Choroid plexus epithelial cell (primary cell): ENCODE measurements at regions not wholly inside any gene's neighbourhood (a gene's known extent, or its start where the extent isn't known, plus 50 kb on each side); places are given as distances from the start of the nearest gene placed in this dataset.

Experiments
- DNase-seq: peaks from one replicate; pipeline ENCODE4 v3.0.0-alpha.2; 2010; ENCODE audit warnings: low read depth
- H3K4me3 ChIP-seq: 2 replicates; pipeline ENCODE4 v1.5.1; 2011; ENCODE audit warnings: low read depth, mild to moderate bottlenecking, control low read depth, low read length, moderate library complexity
- TF ChIP-seq, protein P1 (sequence below): conservative IDR thresholded peaks from 2 replicates; pipeline ENCODE4 v1.5.1; 2011; ENCODE audit warnings: low read depth, mild to moderate bottlenecking, control low read depth, inconsistent platforms, low read length, moderate library complexity

- H3K4me3 ChIP-seq = no peak overlapping the region
- TF ChIP-seq, protein P1, sequence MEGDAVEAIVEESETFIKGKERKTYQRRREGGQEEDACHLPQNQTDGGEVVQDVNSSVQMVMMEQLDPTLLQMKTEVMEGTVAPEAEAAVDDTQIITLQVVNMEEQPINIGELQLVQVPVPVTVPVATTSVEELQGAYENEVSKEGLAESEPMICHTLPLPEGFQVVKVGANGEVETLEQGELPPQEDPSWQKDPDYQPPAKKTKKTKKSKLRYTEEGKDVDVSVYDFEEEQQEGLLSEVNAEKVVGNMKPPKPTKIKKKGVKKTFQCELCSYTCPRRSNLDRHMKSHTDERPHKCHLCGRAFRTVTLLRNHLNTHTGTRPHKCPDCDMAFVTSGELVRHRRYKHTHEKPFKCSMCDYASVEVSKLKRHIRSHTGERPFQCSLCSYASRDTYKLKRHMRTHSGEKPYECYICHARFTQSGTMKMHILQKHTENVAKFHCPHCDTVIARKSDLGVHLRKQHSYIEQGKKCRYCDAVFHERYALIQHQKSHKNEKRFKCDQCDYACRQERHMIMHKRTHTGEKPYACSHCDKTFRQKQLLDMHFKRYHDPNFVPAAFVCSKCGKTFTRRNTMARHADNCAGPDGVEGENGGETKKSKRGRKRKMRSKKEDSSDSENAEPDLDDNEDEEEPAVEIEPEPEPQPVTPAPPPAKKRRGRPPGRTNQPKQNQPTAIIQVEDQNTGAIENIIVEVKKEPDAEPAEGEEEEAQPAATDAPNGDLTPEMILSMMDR = no peak
- DNase-seq = no peak
Observed at GRCh38 chr13:66219506-66219905, 1010.6 kb downstream of the PCDH9 start.

DNA sequence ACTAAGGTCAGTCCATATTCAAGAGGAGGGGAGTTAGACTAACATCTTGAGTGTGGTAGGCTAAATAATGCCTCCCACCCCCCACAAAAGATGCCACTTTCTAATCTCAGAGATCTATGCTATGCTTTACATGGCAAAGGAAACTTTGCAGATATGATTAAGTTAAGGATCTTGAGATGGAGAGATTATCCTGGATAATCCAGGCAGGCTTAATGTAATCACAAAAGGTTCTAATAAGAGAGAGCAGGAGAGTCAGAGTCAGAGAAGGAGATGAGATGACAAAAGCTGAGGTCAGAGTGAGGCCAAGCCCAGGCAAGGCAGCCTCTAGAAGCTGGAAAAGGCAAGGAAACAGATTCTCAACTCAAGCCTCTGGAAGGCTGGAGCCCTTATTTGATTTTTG is 1011.6 kb downstream of the PCDH9 start:
- TF ChIP-seq, protein P1 = no peak
- H3K4me3 ChIP-seq = no peak overlapping the region
- DNase-seq = no peak

- no peak overlapping the region for H3K4me3 ChIP-seq
- TF ChIP-seq, protein P1 = no peak
- peak; percentile 26 for DNase-seq
Observed at GRCh38 chr13:66216728-66217127, 1013.4 kb downstream of the PCDH9 start.

- H3K4me3 ChIP-seq = no peak overlapping the region
- TF ChIP-seq, protein P1 = no peak
- DNase-seq = no peak
Observed at GRCh38 chr13:66214467-66214866, 1015.7 kb downstream of the PCDH9 start.

GRCh38 chr13:66212511-66212910 is 1017.6 kb downstream of the PCDH9 start:
- H3K4me3 ChIP-seq = no peak overlapping the region
- TF ChIP-seq, protein P1 = no peak
- DNase-seq = no peak

DNA sequence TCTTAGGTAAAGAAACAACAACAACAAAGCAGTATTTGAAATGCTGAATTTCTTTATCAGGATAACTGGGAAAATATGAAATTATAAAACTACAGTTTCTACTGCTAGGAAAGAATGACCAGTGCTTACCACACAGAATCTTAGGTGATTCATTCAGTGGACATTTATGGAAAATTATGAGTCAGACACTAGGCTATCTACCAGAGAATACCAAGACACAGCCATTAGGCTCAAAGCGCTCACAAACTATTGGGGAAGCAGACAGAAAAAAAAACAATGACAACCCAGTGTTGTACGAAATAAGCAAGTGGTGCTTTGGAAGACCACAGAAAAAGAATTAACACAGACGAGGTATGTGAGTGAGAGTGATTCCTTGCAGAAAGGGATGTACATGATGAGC is 1019.5 kb downstream of the PCDH9 start:
- H3K4me3 ChIP-seq = no peak overlapping the region
- TF ChIP-seq, protein P1 = no peak
- DNase-seq = peak; percentile 95

- TF ChIP-seq, protein P1 = no peak
- H3K4me3 ChIP-seq = no peak overlapping the region
- no peak for DNase-seq
Observed at GRCh38 chr13:66208589-66208988, 1021.5 kb downstream of the PCDH9 start.
